ENCODE measurements at regions not wholly inside any gene's neighbourhood (a gene's known extent, or its start where the extent isn't known, plus 50 kb on each side); places are given as distances from the start of the nearest gene placed in this dataset. TPM values are rescaled to one million over a fixed set of nuclear protein-coding genes. Genes with fewer than 3 reads are reported as not detected.
A peak's percentile ranks its signal among the peaks of the same experiment; 100 is the strongest.

- Histone ChIP-seq H3K36me3 (no peaks in the 10 kb centered on the region), H3K4me1 (no peaks in the 10 kb centered on the region), H3K4me3 (no peak overlapping the region), H3K27ac (peak overlapping the region in 1 of 2 donors; percentile 54), H3K9me3 (no peaks in the 10 kb centered on the region), H3K27me3 (no peaks in the 10 kb centered on the region)
- DNase-seq = no peak
- TF ChIP-seq, protein P1, sequence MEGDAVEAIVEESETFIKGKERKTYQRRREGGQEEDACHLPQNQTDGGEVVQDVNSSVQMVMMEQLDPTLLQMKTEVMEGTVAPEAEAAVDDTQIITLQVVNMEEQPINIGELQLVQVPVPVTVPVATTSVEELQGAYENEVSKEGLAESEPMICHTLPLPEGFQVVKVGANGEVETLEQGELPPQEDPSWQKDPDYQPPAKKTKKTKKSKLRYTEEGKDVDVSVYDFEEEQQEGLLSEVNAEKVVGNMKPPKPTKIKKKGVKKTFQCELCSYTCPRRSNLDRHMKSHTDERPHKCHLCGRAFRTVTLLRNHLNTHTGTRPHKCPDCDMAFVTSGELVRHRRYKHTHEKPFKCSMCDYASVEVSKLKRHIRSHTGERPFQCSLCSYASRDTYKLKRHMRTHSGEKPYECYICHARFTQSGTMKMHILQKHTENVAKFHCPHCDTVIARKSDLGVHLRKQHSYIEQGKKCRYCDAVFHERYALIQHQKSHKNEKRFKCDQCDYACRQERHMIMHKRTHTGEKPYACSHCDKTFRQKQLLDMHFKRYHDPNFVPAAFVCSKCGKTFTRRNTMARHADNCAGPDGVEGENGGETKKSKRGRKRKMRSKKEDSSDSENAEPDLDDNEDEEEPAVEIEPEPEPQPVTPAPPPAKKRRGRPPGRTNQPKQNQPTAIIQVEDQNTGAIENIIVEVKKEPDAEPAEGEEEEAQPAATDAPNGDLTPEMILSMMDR (IDR thresholded peaks at IDR 0.05) = no peak
- TF ChIP-seq POLR2A (IDR thresholded peaks at IDR 0.05) = no peak
- intact Hi-C loops (cut with DNase I; ENCODE audit: low total_unique reads) = no loop called here
These were observed 49.8 kb upstream of the GALNT15 start for GRCh38 chr3:16124636-16125035.

MicroRNA genes in the stretch of these regions (microRNA counts, 767-probe panel; counts per million panel counts)
- microRNA hsa-miR-563 = 0 counts per million in 2 donors

Small RNA genes lying in the stretch of these regions (microRNA-seq; reads per million reads assigned to microRNA genes)
- gene MIR563 (ENCODE audit: borderline microRNAs expressed, borderline replicate concordance) = not detected

Small RNA genes lying in the stretch of these regions (small RNA-seq; reads per million reads assigned to genes)
- gene MIR563 = not detected

Data from uterus (tissue), 3 donors.